HG03103 (cell line): ENCODE measurements at regions not wholly inside any gene's neighbourhood (a gene's known extent, or its start where the extent isn't known, plus 50 kb on each side); places are given as distances from the start of the nearest gene placed in this dataset.
A peak's percentile ranks its signal among the peaks of the same experiment; 100 is the strongest.

Experiments used
- ATAC-seq: cut with Tn5 transposase; IDR thresholded peaks from one replicate; pipeline ENCODE4 v1.9.1; 2021; ENCODE audit warnings: low read depth; ENCODE audit not compliant: unreplicated experiment

GRCh38 chr18:22667156-22667555 lies 249.4 kb upstream of the CTAGE1 start:
- no peak for ATAC-seq

- no peak for ATAC-seq
Measured at GRCh38 chr18:22667616-22668422, 250.1 kb upstream of the CTAGE1 start.

GRCh38 chr18:22668496-22668895 lies 250.8 kb upstream of the CTAGE1 start:
- ATAC-seq, result no peak

- ATAC-seq, result peak; percentile 58
Measured at GRCh38 chr18:22670914-22671313, 253.2 kb upstream of the CTAGE1 start.

GRCh38 chr18:22673182-22673862 lies 255.6 kb upstream of the CTAGE1 start:
- ATAC-seq, result no peak

GRCh38 chr18:22674272-22674671 lies 256.6 kb upstream of the CTAGE1 start:
- no peak for ATAC-seq

GRCh38 chr18:22675006-22675405 lies 257.3 kb upstream of the CTAGE1 start:
- no peak for ATAC-seq

GRCh38 chr18:22676423-22676822 lies 256.7 kb upstream of the RBBP8 start:
- ATAC-seq, result no peak

GRCh38 chr18:22678486-22678885 lies 254.6 kb upstream of the RBBP8 start:
- ATAC-seq, result no peak

GRCh38 chr18:22680944-22681343 lies 252.2 kb upstream of the RBBP8 start:
- no peak for ATAC-seq

GRCh38 chr18:22681908-22682307 lies 251.2 kb upstream of the RBBP8 start:
- no peak for ATAC-seq

GRCh38 chr18:22682720-22683119 lies 250.4 kb upstream of the RBBP8 start:
- no peak for ATAC-seq

GRCh38 chr18:22683196-22683676 lies 249.9 kb upstream of the RBBP8 start:
- ATAC-seq, result no peak

GRCh38 chr18:22683786-22684185 lies 249.3 kb upstream of the RBBP8 start:
- no peak for ATAC-seq

- no peak for ATAC-seq
Measured at GRCh38 chr18:22684268-22684667, 248.9 kb upstream of the RBBP8 start.

GRCh38 chr18:22685788-22686187 lies 247.3 kb upstream of the RBBP8 start:
- no peak for ATAC-seq

- no peak for ATAC-seq
Measured at GRCh38 chr18:22687892-22688680, 245.0 kb upstream of the RBBP8 start.

- ATAC-seq, result no peak
Measured at GRCh38 chr18:22688877-22689496, 244.1 kb upstream of the RBBP8 start.

GRCh38 chr18:22689712-22690111 lies 243.4 kb upstream of the RBBP8 start:
- ATAC-seq, result no peak

GRCh38 chr18:22690556-22690955 lies 242.6 kb upstream of the RBBP8 start:
- ATAC-seq, result no peak
